GM21529 (cell line): ENCODE measurements at regions not wholly inside any gene's neighbourhood (a gene's known extent, or its start where the extent isn't known, plus 50 kb on each side); places are given as distances from the start of the nearest gene placed in this dataset.
"Not testable (repeated sequence)": the region's sequence is repeated elsewhere in the genome, so short reads cannot be mapped to it uniquely, and the experiment has no call there.

Source experiments
- ATAC-seq: cut with Tn5 transposase; IDR thresholded peaks from one replicate; pipeline ENCODE4 v1.9.1; 2021; ENCODE audit not compliant: unreplicated experiment

- no peak for ATAC-seq
Measured at GRCh38 chr14:92223025-92223424, 99.9 kb upstream of the SLC24A4 start.

- ATAC-seq: no peak
Measured at GRCh38 chr14:92224358-92224954, 98.5 kb upstream of the SLC24A4 start.

GRCh38 chr14:92225731-92226130, 97.2 kb upstream of the SLC24A4 start:
- ATAC-seq: no peak

GRCh38 chr14:92226166-92226565, 96.8 kb upstream of the SLC24A4 start:
- not testable (repeated sequence) for ATAC-seq

GRCh38 chr14:92236243-92236900, 86.6 kb upstream of the SLC24A4 start:
- no peak for ATAC-seq

- no peak for ATAC-seq
Measured at GRCh38 chr14:92240658-92241057, 82.3 kb upstream of the SLC24A4 start.

GRCh38 chr14:92241966-92242595, 80.9 kb upstream of the SLC24A4 start:
- no peak for ATAC-seq

- no peak for ATAC-seq
Measured at GRCh38 chr14:92244805-92245204, 78.2 kb upstream of the SLC24A4 start.

GRCh38 chr14:92247341-92247740, 75.6 kb upstream of the SLC24A4 start:
- no peak for ATAC-seq

- ATAC-seq: no peak
Measured at GRCh38 chr14:92247947-92248346, 75.0 kb upstream of the SLC24A4 start.

- ATAC-seq: no peak
Measured at GRCh38 chr14:92248696-92249095, 74.3 kb upstream of the SLC24A4 start.

- not testable (repeated sequence) for ATAC-seq
Measured at GRCh38 chr14:92250366-92250765, 72.6 kb upstream of the SLC24A4 start.

GRCh38 chr14:92252323-92252722, 70.6 kb upstream of the SLC24A4 start:
- no peak for ATAC-seq

GRCh38 chr14:92253381-92253894, 69.5 kb upstream of the SLC24A4 start:
- no peak for ATAC-seq

GRCh38 chr14:92254786-92255185, 68.2 kb upstream of the SLC24A4 start:
- no peak for ATAC-seq

- no peak for ATAC-seq
Measured at GRCh38 chr14:92258934-92259333, 64.0 kb upstream of the SLC24A4 start.

GRCh38 chr14:92259613-92260357, 63.2 kb upstream of the SLC24A4 start:
- peak; percentile 81 for ATAC-seq

- no peak for ATAC-seq
Measured at GRCh38 chr14:92263681-92264080, 59.3 kb upstream of the SLC24A4 start.

GRCh38 chr14:92264195-92264594, 58.8 kb upstream of the SLC24A4 start:
- no peak for ATAC-seq

GRCh38 chr14:92266216-92266615, 56.7 kb upstream of the SLC24A4 start:
- ATAC-seq: no peak
